Fibroblast of the conjunctiva (primary cell): ENCODE measurements at regions not wholly inside any gene's neighbourhood (a gene's known extent, or its start where the extent isn't known, plus 50 kb on each side); places are given as distances from the start of the nearest gene placed in this dataset.
A peak's percentile ranks its signal among the peaks of the same experiment; 100 is the strongest.

ENCODE experiments used
- DNase-seq: peaks from one replicate; pipeline ENCODE4 v3.0.0-alpha.2; 2010; ENCODE audit warnings: low read depth

GRCh38 chr1:163257763-163258162 lies 55.0 kb upstream of the RGS5 start:
- no peak for DNase-seq

GRCh38 chr1:163258181-163258580 lies 55.5 kb upstream of the RGS5 start:
- DNase-seq: peak; percentile 1

- DNase-seq: no peak
Observed at GRCh38 chr1:163263818-163264655, 57.7 kb upstream of the NUF2 start.

GRCh38 chr1:163265547-163265946 lies 56.2 kb upstream of the NUF2 start:
- no peak for DNase-seq

GRCh38 chr1:163267962-163268361 lies 53.8 kb upstream of the NUF2 start:
- DNase-seq: no peak

- DNase-seq: no peak
Observed at GRCh38 chr1:163271535-163271934, 50.2 kb upstream of the NUF2 start.
